Activated T-helper 1 cell treated with Interleukin-2 at 50 U/mL for 16 hours (primary cell): ENCODE measurements at regions not wholly inside any gene's neighbourhood (a gene's known extent, or its start where the extent isn't known, plus 50 kb on each side); places are given as distances from the start of the nearest gene placed in this dataset.

Experiments
- DNase-seq: peaks from one replicate; pipeline ENCODE4 v3.0.0-alpha.2; 2020; ENCODE audit warnings: low read depth

DNA sequence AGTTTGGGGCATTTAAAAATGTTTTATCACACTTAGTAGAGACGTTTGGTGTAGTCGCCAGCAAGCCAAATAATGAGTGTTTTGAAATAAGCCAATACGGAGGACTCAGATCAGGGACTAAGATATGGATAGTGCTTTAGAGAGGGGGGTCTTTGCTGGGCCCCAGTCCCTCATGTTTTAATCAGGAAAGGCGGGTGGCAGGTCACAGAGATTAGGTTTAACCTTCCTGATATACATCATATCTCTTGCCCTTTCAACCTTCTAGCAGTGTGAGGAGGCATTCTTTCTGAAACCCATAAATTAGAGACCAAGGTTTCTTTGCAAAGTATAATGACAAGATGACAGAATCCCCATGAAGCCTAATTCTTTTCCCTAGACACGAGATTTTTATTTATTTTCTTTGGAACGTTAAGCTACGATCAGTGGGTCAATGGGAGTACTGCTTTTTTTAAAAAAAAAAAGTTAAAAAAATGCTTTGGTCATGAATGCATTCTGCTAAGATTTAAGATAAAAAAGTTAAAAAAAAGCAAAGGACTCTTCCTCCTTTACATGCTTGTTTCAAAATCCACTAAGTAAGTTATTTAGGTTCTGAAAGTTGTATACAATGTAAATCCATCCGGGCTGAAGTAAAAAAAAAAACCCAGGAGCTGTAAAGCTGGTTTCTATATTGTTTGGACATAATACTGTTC lies 572.1 kb upstream of the SALL1 start:
- no peak for DNase-seq

- no peak for DNase-seq
Observed at GRCh38 chr16:51722467-51722866, 571.4 kb upstream of the SALL1 start.

GRCh38 chr16:51719376-51719775 lies 568.3 kb upstream of the SALL1 start:
- DNase-seq = no peak

- no peak for DNase-seq
Observed at GRCh38 chr16:51716195-51716594, 565.1 kb upstream of the SALL1 start.

GRCh38 chr16:51713502-51713901 lies 562.4 kb upstream of the SALL1 start:
- DNase-seq = no peak

DNA sequence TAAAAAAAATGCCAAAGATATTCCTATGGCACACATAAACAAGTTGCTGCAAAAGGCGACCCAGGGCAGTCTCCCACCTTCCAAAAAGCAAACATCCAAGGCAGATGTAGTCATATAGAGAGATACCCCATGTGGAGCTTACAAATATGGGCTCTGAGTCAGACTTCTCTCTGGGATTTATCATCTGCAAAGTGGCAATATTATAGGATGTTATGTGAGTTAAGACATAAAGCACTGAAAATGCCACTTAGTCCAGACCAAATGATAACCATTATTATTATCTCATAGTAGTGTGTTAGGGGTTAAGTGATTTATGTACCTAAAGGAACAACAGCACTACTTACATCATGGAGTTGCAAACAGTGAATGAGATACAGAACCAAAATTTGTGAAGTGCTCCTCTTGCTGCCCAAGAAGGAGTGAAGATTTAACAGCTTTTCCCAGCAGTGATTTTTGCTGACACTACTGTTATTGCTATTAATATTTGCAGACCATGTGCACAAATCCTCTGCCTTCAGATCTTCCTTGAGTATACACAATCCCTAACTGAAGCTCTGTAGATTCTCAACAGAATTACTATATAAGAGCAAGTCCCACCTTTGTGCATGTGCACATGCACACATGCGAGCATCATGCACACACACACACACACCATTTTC lies 560.0 kb upstream of the SALL1 start:
- no peak for DNase-seq

DNA sequence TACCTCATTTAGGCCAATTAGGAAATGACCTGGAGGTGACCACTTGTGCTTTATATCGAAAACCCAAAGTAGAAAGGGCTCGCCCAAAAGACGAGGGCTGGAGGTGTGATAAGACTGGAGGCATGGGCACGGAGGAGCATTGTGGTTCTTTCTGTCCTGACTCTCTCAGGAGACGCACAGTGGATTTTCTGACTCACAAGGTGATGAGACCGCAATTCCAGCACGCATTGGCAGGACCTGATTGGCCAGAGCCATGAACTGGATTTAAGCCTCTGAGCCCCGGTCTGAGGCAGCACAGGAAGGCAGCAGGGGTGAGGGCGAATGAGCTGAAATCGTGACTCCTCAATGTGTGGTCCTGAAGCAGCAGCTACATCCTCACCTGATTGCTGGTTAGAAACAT lies 559.1 kb upstream of the SALL1 start:
- no peak for DNase-seq

DNA sequence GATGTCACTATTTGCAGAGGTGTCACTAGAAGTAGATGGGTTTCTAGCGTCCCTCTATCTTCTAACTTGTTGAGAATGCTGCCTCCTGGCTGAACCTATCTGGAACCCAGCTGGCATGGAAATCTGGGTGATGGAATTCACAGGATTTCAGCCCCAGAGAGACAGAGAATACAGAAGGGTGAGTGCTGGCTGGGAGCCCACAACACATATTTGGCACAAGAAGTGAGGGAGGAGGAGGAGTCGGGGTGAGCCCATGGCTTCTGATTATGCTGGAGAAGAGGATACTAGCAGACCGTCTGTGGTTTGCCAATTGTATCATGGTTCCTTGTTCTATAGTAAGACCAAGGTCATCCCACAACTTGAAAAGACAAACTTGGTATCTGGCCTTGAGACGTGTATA lies 557.8 kb upstream of the SALL1 start:
- DNase-seq = no peak

DNA sequence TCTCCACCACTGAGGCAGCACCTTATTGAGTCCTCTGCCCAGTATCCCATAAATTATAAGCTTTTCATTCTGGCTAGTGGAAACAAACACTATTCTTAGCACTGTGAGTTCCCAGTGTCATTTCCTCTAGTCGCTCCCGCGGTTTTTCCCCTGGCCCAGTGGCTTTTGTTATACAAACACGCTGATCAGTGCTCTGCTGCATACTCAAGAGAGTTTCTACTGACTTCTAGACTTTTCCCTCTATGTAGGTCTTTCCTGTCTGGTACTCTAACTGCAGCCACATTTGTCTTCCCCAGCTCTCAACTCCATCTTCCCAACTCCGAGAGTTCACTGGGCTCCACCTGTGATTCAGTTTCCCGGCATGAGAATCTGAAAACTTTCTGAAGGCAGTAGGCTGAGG lies 556.6 kb upstream of the SALL1 start:
- no peak for DNase-seq

- no peak for DNase-seq
Observed at GRCh38 chr16:51705142-51705541, 554.1 kb upstream of the SALL1 start.

DNA sequence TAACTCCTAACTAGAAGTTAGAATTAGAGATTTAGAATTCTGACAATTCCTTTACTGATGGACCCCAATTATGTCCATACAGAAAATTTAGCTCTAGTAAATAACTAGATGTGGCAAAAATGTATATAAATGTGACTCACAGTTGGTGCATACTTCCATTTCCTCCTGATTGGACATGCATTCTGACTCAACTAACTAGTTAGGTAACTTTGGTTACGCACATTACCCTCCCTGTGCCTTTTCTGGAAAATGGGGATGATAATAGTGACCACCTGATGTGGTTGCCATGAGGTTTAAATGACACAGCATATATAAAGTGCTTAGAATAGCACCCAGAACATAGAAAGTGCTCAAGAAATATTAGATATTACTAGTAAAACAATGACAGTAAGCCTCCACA lies 550.0 kb upstream of the SALL1 start:
- DNase-seq = no peak

DNA sequence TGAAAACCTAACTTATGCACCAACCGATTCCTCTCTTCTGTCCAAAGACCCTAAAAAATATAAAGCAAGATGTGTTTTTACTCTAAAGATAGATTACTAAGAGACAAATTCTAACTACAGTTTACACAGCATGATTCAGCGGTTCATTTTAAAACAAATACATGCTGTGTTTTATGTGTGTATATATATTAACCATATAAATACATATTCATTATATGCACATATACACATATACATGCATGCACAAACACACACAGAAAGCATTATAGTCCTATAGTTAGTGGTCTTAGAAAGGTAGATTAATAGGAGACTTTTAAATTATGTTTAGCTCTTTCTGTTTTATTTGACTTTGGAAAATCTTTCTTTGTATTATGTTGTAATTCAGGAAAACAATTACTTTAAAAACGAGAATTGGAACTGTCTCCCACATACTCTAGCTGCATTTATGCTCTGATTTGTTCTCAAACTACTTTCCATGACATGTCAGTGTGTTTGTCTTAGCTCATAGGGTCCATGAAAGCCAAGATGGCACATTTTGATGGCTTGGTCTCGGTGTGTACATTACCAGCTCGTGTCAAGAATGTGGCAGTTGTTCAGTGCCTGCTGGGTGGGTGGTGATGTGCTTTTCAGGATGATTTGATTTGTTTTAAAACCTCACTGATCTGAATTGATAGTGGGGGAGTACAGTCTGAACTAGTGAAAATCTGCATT lies 548.8 kb upstream of the SALL1 start:
- no peak for DNase-seq

DNA sequence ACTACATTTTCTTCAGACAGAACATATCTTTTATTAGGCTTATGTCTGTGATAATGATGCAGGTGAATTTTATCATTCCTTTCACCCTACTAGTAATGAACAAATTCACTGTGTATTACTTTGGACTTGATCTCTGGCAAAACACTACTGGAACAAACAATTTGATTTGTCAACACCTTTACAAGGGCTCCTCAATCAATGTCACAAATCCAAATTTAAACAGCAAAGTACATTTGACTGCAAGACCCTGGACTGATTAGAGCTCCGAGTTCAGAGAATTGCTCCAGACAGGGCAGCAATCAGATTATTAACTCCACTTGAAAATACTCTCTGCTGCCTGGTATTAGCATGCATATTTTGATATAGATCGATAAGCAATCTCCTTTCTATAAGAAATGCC lies 547.6 kb upstream of the SALL1 start:
- DNase-seq = no peak

GRCh38 chr16:51697454-51697853 lies 546.4 kb upstream of the SALL1 start:
- DNase-seq = no peak

DNA sequence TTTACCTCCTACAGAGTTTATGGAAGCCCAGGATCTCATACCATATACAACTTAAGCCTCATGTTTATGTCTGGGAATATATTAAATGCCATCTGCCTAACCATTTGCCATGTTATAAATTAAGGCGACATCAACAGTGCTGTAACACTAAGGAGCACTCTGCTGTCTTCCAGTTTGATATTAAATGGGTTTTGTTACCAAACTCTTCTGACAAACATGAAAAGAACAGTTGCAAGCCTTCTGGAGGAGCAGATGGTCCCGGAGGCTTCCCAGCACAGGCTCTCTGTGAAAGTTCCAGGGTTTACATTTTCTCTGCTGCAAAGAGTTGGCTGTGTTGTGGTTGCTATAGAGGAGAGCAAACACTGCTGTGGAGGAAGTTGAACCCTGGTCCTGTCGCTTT lies 545.3 kb upstream of the SALL1 start:
- DNase-seq = no peak

DNA sequence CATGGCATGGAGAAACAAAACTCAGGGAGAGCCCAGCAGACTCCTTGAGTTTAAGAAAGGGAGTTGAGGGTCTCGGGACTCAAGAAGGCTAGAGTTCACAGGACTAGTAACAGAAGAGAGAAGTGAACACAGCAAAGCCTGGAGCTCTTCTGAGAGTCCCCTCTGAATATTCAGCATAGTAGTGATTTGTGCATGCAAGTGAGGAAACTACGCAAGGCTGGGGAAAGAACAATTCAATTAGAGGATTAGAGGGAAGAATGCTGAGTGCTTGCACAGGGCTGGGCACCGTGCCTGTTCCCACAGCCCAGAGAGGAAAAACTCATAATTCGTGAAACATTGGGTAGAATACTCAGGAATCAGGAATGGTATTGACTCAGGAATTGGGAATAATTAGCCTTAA lies 540.0 kb upstream of the SALL1 start:
- no peak for DNase-seq

DNA sequence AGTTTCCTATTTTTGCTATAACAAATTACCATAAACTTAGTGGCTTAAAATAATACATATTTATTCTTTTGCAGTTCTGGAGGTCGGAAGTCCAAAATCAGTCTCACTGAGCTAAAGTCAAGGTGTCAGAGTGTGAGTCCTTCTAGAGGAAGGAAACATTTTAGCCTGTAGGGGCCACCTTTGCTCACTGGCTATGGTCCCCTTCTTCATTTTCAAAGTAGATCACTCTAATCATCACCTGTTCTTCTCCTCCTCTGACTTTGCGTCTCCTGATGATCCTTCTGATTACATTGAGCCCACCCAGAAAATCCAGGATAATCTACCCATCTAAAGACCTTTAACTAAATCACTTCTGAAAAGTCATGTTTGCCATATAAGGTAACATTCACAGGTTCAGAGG lies 534.4 kb upstream of the SALL1 start:
- no peak for DNase-seq

GRCh38 chr16:51683882-51684281 lies 532.8 kb upstream of the SALL1 start:
- no peak for DNase-seq

DNA sequence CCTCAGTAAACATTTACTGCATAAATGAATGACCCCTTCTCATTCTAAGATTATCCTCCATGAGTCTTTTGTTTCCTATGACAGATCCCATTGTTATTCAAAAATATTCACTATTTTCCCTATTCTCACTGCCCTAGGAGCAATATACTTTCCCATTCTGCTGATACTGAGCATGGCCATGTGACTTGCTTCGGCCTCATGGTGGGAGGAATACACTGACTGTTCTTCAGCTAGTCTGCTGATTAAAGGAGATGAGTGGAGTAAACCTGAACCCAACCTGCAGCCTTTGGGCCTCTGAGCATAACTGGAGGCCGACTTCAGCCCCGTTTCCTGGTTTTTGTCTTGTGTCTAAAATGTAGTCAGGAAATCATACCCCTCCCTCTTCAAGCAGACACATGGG lies 531.8 kb upstream of the SALL1 start:
- no peak for DNase-seq

- DNase-seq = no peak
Observed at GRCh38 chr16:51674615-51675014, 523.5 kb upstream of the SALL1 start.

- no peak for DNase-seq
Observed at GRCh38 chr16:51670527-51670926, 519.5 kb upstream of the SALL1 start.

DNA sequence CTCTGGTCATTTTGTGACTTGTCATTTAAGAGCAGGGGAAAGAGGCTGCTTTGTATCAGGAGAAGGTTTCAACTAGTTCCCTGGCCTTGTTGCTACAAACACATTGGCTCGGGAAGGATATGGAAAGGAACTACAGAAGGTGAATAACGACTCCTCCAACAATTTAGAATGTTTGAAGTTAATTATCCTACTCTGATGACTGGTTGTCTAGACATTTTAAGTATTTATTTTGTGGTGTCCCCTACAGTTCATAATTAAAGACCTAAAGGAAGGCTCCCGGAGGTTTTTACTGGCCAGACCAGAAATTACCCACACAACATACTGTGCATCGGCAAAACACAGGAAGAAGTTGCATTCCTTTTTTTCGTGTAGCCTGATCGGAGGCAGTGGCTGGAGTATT lies 515.8 kb upstream of the SALL1 start:
- no peak for DNase-seq

DNA sequence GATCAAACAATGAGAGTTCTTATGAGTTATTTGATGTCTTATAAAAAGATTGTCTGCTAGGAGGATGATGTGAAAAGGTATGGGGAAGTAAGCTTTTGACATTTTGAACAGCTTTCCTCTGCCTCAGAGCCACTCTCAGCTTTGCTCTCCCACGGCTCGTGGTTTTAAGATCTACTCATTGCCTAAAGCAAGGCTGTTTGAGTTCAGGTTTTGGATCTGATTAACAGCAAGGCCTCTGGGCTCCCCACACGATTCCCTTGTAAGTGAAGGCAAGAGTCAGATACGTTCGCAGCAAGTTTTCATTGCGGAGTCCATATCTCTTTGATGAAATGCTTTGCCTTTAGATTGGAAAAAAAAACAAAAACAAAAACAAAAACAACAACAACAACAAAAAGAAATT lies 515.0 kb upstream of the SALL1 start:
- DNase-seq = no peak
